ENCODE measurements at regions not wholly inside any gene's neighbourhood (a gene's known extent, or its start where the extent isn't known, plus 50 kb on each side); places are given as distances from the start of the nearest gene placed in this dataset.

DNA sequence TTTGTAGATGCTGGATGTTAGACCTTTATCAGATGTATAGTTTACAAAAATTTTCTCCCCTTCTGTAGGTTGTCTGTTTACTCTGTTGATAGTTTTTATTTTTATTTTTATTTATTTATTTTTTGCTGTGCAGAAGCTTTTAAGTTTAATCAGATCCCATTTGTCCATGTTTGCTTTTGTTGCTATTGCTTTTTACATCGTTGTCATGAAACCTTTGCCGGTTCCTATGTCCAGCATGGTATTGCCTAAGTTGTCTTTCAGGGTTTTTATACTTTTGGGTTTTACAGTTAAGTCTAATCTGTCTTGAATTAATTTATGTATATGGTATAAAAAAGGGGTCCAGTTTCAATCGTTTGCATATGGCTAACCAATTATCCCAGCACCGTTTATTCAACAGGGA is 819.5 kb downstream of the KCNT2 start:
- intact Hi-C loops (cut with DNase I), result no loop called here

DNA sequence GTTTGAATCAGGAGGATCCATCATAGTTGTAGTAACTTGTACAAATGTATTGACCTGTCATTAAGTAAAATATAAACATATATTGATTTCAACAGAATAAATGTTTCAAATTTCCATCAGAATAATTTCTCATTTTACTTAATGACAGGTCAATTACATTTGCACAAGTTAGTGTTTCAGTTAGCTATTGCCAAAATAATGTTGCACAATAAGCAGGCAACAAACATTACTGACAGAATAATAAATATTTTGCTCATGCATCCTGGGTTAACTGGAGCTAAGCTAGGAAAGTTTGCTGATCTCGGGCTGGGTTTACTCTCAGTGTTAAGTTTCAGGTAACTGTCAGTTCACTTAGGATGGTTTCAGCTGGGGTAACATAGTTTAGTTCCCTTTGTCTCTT is 822.4 kb downstream of the KCNT2 start:
- intact Hi-C loops (cut with DNase I), result no loop called here
- ATAC-seq (no peak), DNase-seq (ENCODE audit: low spot score) (no peak)

More for the DNA sequence above, 819.5 kb downstream of the KCNT2 start:
- DNase-seq (ENCODE audit: low spot score), result no peak
- ATAC-seq, result no peak

DNA sequence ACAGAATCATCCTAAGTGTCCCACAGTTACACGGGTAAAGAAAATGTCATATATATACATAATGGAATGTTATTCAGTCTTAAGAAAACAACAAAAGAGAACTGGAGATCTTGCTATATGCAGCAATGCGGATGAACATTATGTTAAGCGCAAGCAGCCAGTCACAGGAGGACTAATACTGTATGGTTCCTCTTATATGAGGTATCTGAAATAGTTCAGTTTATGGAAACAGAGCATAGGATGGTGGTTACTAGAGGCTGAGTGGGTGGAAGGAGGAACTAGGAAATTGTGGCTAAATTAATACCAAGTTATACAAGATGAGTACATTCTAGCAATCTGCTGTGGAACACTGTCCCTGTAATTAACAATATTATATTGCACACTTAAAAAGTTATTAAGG is 834.3 kb downstream of the KCNT2 start:
- ATAC-seq, result no peak
- no peak for DNase-seq (ENCODE audit: low spot score)
- intact Hi-C loops (cut with DNase I), result no loop called here

DNA sequence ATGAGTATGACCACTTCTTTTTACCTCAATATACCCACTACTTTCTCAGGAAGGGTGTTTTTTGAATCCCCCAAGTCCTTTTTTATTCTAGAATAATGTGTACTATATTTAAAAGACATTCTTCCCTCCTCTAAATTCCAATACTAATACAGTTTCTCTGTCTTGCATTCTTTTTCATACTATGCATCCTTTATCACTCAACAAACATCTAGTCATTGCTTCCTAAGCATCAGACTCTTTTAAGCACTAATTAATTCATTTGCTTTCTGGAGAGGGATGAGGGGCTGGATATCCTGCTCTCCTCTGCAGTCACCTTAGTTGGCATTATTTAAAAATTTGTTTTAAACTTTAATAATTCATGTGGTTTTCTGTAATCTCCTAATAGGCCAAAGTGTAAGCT is 838.8 kb downstream of the KCNT2 start:
- DNase-seq (ENCODE audit: low spot score) (no peak), ATAC-seq (no peak)
- intact Hi-C loops (cut with DNase I), result no loop called here

GRCh38 chr1:195768936-195769335 is 839.3 kb downstream of the KCNT2 start:
- DNase-seq (ENCODE audit: low spot score), result no peak
- ATAC-seq, result no peak
- intact Hi-C loops (cut with DNase I), result no loop called here

GRCh38 chr1:195768377-195768776 is 839.9 kb downstream of the KCNT2 start:
- no peak for ATAC-seq
- DNase-seq (ENCODE audit: low spot score), result no peak
- intact Hi-C loops (cut with DNase I), result no loop called here

DNA sequence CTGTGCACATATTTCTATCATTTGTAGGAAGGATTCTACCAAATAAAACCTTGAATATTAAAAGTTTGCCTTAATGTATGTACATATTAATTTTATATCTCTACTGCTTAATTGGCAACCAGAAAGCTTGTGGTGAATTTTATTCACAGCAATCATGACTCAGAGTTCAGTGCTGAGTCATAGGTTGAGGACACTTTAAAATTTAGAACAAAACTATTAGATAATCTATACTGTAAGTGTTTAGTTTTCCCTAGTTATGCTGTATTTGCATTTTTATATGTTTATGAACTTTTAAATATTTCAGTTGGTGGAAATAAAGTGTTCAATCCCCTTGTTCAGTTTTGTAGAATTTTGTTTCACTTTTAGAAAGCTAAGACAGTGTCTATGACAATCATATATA is 841.5 kb downstream of the KCNT2 start:
- no peak for DNase-seq (ENCODE audit: low spot score)
- no peak for ATAC-seq
- intact Hi-C loops (cut with DNase I), result no loop called here

GRCh38 chr1:195765099-195765498 is 843.1 kb downstream of the KCNT2 start:
- intact Hi-C loops (cut with DNase I), result no loop called here
- ATAC-seq (no peak), DNase-seq (ENCODE audit: low spot score) (no peak)

GRCh38 chr1:195763907-195764374 is 844.3 kb downstream of the KCNT2 start:
- ATAC-seq, result no peak
- intact Hi-C loops (cut with DNase I), result no loop called here
- no peak for DNase-seq (ENCODE audit: low spot score)

- no peak for ATAC-seq
- no peak for DNase-seq (ENCODE audit: low spot score)
- intact Hi-C loops (cut with DNase I), result no loop called here
Observed at GRCh38 chr1:195763146-195763906, 844.9 kb downstream of the KCNT2 start.

- DNase-seq (ENCODE audit: low spot score) (no peak), ATAC-seq (no peak)
- intact Hi-C loops (cut with DNase I), result no loop called here
Observed at GRCh38 chr1:195761104-195761503, 847.1 kb downstream of the KCNT2 start.

- ATAC-seq (no peak), DNase-seq (ENCODE audit: low spot score) (no peak)
- intact Hi-C loops (cut with DNase I), result no loop called here
Observed at GRCh38 chr1:195756109-195756508, 852.1 kb downstream of the KCNT2 start.

DNA sequence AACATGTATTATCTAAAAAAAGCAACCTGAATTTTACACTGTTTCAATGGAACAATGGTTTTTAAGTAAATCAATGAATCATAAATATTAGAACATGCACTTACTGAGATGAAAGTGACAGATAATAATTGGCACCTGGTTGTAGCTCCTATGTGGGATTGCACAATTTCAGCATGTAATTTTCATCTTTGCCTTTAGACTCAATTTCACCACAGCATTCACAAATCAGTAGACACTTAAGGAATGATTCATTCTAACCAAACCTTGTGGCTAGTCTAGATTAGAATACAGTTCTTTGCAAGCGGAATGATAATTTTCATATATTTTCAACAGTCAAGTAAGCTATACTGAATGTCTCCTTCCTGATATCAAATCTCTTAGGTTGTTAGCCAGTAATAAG is 853.4 kb downstream of the KCNT2 start:
- DNase-seq (ENCODE audit: low spot score) (no peak), ATAC-seq (no peak)
- intact Hi-C loops (cut with DNase I), result no loop called here

- no peak for DNase-seq (ENCODE audit: low spot score)
- intact Hi-C loops (cut with DNase I), result no loop called here
- ATAC-seq, result no peak
Observed at GRCh38 chr1:195754303-195754702, 853.9 kb downstream of the KCNT2 start.

- intact Hi-C loops (cut with DNase I), result no loop called here
- DNase-seq (ENCODE audit: low spot score) (no peak), ATAC-seq (no peak)
Observed at GRCh38 chr1:195748969-195749368, 859.3 kb downstream of the KCNT2 start.

DNA sequence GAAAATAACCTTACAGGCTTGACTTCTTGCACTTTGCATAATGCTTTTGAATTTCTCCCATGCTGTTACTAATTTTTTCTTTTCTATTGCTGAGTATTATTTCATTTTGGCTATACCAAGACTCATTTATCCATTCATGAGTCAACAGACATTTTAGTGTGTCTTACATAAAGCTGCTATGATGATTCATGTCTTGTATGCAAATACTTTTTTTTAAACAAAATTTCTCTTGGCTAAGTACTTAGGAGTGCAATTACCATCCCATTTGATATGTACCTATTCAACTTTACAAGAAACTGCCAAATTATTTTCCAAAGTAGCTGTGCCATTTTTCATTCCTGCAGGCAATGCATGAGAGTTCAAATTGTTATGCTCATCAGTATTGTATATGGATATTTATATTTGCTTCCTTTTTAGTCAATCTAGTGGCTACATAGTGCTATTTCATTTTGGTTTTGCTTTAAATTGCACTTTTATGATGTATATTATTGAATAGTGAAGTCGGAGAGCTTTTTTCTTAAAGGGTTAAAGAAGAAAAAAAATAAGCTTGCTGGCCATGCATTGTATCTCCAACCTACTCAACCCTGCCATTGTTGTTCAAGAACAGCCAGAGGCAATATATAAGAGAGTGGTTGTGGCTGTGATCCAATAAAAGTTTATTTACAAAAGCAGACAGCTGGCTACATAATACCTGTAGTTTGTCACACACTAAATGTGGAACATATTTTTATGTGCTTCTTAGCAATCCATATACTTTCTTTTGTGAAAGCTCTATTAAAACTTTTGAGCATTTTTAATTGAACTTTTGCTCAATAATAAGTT is 862.8 kb downstream of the KCNT2 start:
- intact Hi-C loops (cut with DNase I), result no loop called here
- no peak for ATAC-seq

GRCh38 chr1:195744256-195744655 is 864.0 kb downstream of the KCNT2 start:
- no peak for DNase-seq (ENCODE audit: low spot score)
- intact Hi-C loops (cut with DNase I), result no loop called here
- no peak for ATAC-seq

More for the DNA sequence above, 862.8 kb downstream of the KCNT2 start:
- no peak for DNase-seq (ENCODE audit: low spot score)

DNA sequence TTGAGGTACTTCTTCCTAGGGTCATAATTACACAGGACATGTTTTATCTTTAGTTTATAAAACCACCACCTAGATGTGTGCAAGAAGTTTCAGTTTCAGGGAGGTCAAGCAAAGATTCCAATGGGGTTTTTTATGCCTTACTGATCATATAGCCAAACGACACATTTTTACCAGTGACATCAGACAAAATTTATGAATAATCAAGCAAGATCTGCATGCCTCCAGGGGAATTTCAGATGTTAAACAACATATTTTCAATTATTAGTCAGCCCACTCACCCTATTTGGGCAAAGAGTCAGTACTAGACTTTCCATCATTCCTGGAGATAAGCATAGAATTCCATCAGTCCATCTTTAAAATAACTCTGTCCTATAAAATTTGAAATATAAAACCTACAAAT is 867.4 kb downstream of the KCNT2 start:
- intact Hi-C loops (cut with DNase I), result no loop called here
- DNase-seq (ENCODE audit: low spot score) (no peak), ATAC-seq (no peak)

DNA sequence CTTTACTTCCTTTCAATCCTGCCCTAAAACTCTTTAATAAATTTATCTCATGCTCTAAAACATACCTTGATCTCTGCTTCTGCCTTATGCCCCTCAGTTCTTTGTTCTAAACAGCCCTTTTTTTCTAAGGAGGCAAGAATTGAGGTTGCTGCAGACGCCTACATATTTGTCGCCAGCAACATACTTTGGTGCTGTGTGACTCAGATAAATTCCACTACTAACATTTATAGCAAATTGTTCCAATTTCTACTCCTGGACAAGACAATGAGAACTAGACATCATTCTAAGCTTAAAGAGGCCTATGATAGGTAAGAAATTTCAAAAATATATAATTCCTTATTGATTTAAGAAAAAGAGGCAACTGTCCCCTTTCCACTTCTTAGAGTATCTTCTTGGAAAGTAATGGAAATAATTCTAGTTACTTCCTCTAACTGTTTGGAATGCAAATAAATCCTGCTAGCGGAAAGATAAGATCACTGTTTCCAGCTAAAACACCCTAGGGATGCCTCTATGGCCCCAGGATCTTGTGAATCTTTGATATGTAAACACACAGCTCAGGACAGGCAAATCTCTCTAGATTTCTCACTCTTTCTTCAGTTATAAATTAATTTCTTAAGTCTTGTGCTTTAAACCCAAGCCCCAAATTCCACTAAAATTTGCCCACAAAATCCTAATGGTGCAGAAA is 869.1 kb downstream of the KCNT2 start:
- intact Hi-C loops (cut with DNase I), result no loop called here
- DNase-seq (ENCODE audit: low spot score), result no peak
- ATAC-seq, result no peak

- ATAC-seq, result no peak
- DNase-seq (ENCODE audit: low spot score), result no peak
- intact Hi-C loops (cut with DNase I), result no loop called here
Observed at GRCh38 chr1:195735140-195735539, 873.1 kb downstream of the KCNT2 start.
